Hepatic stellate cell (primary cell): ENCODE measurements at regions not wholly inside any gene's neighbourhood (a gene's known extent, or its start where the extent isn't known, plus 50 kb on each side); places are given as distances from the start of the nearest gene placed in this dataset.

Experiments used
- DNase-seq: peaks from one replicate; pipeline ENCODE4 v3.0.0; 2011; ENCODE audit warnings: low spot score

- DNase-seq: no peak
These were observed 128.5 kb upstream of the RRP15 start for GRCh38 chr1:218156595-218156994.

GRCh38 chr1:218163371-218163770 lies 121.7 kb upstream of the RRP15 start:
- DNase-seq: no peak

DNA sequence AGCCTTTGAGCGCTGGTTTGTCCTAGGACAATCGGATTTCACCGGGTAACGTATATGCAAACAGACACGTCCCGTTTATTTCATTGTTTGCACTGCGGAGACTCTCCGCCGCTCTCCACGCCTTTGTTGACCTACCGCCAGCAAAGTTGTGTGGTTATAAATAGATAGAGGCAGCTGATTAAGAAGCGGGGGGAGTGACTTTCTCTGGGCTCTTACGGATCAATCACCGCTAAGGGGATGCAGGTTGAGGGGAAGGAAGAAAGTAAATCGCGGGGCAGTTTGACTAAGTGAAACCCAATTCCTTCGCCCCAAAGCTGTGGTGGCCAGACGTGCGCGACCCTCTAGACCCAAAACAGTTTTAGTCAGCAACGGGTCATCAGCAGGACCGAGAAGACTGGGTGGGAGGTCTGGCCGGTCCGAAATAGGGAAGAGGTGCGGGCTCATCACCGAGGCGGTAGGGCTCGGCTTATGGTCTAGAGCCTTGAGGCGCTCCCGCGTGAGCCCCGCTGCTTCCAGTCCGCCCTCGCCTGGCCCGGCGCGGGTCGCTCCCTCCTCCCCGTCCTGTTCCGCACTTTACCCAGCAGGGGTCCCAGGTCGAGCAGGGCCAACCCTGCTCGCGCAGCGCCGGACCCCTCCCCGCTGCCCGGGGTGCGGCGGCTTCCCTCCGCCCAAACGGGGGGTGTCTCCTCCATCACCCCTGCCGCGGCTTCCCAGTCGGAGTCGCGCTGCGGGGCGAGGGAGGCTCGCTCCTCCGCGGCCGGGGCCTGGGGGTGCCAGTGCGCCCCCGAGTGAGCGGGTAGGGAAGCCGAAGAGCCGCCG lies 120.8 kb upstream of the RRP15 start:
- DNase-seq: peak; percentile 4

DNA sequence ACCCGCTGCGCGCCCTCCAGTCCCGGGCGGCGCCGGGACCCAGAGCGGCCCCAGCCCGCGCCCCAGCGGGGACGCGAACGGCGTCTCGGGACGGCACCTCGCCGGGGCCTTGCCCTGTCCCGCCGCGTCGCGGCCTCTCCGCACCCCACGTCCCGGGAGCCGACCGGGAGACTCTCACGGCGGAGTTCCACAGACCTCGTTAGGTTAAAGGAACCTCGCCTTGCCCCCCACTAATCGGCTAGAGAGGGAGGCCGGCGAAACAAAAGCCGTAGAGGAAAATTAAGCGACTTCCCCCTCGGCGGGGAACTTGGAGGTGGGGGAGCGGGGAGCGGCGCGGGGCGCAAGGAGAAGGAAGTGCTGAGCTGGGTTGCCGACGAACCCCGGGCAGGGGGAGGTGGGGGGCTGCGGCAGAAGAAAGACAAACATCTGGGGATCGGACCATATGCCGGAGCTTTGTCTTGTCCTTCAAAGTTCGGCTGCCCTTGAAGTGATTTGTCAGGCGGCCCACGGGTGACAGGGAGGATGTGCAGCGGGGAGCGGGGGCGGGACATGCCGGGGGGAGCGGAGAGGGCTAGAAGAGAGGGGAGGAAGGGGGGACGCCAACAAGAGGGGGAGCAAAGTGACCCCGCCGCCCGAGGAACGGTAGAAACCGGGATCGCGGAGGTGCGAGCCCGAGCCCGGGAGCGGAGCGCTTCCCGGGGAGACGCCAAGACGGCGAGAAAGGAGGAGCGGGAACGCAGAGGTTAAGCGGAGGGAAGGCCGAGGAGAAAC lies 120.0 kb upstream of the RRP15 start:
- DNase-seq: peak; percentile 6

DNA sequence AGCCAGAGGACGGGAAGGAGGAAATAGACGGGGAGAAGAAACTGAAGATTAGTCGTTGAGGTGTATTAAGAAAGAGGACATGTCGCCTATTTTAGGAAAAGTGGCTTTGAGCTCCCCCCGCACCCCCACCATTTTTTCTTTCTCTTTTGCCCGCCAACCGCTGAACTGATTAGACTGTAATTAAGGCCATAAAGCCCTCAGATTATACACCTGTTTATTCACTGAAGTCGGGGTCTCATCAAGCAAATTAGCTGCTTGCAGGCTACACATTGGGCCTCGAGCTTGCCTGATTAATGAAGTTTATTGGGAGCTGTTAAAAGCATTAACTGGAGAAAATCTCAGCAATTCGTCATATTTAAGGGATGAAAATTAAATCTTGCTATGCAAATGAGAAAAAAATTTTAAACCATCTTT lies 119.4 kb upstream of the RRP15 start:
- DNase-seq: no peak

GRCh38 chr1:218166268-218166945 lies 118.7 kb upstream of the RRP15 start:
- no peak for DNase-seq

DNA sequence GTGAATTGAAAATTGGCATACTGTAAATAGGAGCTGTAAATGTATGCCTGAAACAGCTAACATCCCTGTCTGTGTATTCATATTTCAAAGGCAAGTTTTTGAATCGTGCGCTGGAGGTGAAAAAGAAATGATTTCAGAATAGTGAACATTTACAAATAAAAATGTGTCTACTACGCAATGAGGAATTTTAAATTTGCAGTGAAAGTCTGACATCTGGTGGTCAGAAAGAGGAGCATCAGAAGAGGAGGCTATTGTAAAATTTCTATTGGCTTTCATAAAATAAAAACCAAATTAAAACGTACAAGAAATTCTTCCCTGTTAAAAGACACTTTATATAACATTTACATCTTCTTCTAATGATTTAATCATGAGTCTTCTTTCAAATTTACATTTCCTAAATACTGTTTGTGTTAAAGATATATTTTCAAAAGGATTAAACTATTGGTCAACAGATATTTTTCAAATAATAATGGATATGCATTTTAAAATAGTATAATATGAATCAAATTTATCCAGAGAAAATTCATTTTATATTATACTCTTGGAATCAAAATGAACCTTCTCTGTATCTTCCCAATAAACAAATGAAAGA lies 113.7 kb upstream of the RRP15 start:
- peak; percentile 5 for DNase-seq

GRCh38 chr1:218182455-218182854 lies 102.6 kb upstream of the RRP15 start:
- DNase-seq: no peak

- no peak for DNase-seq
These were observed 84.1 kb upstream of the RRP15 start for GRCh38 chr1:218200979-218201378.

DNA sequence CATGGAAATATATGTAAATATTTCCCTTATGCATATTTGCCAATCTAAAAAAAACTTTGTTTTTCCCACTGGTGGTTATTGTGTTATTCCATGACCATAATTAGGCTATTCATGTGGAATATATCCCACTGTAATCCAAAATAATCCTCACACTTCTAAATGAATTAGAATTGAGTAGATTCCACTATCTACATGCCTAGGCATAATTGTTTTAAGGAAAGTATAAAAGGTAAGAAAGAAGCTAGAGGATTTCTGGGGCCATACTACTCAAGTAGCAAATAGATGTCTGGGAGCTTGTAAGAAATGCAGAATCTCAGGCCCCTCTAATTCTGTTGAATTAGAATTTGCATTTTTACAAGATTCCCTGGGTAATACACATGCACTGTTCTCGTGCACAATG lies 83.5 kb upstream of the RRP15 start:
- DNase-seq: no peak

DNA sequence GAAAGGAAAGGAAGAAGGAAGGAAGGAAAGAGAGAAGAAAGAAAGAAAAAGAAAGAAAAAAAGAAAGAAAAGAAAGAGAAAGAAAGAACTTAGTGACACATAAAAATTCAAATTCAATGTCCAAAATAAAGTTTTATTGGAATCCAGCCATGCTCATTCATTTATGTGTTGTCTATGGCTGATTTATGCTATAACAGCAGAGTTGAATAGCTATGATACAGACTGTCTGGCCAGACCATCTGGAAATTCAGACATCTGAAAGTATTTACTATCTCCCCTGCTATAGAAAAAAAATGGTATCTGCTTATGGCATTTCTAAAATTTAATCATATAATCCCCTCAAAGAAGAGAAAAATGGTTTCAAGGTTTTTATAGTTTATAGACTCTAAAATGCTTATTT lies 79.4 kb upstream of the RRP15 start:
- no peak for DNase-seq

- no peak for DNase-seq
These were observed 77.9 kb upstream of the RRP15 start for GRCh38 chr1:218207194-218207593.

DNA sequence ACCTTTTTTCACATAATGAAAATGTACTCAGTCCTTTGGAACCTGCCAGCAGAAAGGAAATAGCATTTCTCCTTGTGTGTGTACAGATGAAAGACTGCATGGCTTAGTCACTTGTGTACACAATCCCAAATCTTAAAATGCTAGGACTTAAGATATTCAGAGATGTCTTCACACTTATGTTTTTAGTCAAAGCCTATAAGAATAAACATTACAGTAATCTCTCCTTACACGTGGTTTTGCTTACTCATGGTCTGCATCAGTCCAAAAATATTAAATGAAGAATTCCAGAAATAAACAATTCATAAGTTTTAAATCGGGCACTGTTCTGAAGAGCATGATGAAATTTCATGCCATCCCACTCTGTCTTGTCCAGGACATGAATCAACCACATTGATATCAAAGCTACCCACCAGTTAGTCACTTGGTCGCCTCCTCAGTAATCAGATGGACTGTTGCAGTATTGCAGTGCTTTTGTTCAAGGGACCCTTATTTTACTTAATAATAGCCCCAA lies 75.7 kb upstream of the RRP15 start:
- peak; percentile 27 for DNase-seq

DNA sequence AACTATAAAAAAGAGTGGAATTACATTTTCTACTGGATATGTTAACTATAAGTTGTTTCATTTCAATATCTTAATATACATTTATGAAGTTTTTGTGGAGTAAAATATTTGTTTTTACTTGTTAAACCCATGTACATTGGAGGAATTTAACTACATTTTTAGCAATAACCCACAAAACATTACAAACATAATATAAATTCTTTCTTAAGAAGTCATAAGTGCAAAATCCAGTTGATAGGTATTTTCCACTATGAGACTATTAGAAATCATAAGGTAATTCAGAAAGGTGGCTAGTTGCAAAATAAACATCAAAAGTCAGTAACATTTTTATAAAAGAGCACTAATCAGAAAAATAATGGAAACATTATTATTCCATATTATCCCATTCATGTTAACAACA lies 73.9 kb upstream of the RRP15 start:
- DNase-seq: no peak

- no peak for DNase-seq
These were observed 68.1 kb upstream of the RRP15 start for GRCh38 chr1:218217040-218217439.

- no peak for DNase-seq
These were observed 65.6 kb upstream of the RRP15 start for GRCh38 chr1:218219460-218219859.

- DNase-seq: no peak
These were observed 61.0 kb upstream of the RRP15 start for GRCh38 chr1:218224101-218224500.

GRCh38 chr1:218226005-218226404 lies 59.1 kb upstream of the RRP15 start:
- DNase-seq: no peak
